ENCODE measurements at regions not wholly inside any gene's neighbourhood (a gene's known extent, or its start where the extent isn't known, plus 50 kb on each side); places are given as distances from the start of the nearest gene placed in this dataset.
"Not testable (repeated sequence)": the region's sequence is repeated elsewhere in the genome, so short reads cannot be mapped to it uniquely, and the experiment has no call there.

DNA sequence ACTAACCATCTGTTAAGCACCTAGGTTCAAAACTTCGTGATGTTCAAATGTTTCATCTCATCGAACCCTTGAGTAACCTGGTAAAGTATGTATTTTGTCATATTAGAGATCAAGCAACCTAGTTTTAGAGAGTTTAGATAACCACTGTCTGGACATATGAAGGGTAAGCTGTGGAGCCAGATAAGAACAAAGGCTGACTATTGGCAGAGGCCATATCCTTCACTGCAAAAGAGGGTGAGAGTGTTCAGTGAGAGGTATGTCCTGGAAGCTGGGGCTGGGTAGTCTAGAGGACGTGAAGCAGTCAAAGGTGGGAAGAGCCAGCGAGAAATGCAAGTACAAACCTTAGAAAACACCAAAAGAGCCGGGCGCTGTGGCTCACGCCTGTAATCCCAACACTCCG lies 573.1 kb upstream of the KLF4 start:
- no peak for DNase-seq

DNA sequence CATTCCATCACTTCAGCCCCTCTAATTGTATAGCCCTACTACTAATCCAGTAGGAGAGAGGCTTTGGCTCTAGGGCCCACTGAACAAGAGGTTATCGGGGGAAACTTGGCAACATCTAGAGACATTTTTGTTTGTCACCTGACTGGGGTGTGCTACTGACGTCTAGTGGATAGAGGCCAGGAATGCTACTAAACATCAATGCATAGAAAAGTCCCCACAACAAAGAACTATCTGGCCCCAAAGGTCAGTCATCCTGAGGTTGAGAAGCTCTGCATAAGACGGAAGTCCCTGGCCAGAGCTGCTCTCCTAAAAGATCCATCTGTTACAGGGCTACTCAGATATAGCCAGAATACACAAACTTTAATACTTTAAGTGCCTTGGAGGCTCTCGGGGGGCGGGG lies 570.6 kb upstream of the KLF4 start:
- DNase-seq (no peak), ATAC-seq (no peak)

More for the DNA sequence above, 573.1 kb upstream of the KLF4 start:
- no peak for ATAC-seq

DNA sequence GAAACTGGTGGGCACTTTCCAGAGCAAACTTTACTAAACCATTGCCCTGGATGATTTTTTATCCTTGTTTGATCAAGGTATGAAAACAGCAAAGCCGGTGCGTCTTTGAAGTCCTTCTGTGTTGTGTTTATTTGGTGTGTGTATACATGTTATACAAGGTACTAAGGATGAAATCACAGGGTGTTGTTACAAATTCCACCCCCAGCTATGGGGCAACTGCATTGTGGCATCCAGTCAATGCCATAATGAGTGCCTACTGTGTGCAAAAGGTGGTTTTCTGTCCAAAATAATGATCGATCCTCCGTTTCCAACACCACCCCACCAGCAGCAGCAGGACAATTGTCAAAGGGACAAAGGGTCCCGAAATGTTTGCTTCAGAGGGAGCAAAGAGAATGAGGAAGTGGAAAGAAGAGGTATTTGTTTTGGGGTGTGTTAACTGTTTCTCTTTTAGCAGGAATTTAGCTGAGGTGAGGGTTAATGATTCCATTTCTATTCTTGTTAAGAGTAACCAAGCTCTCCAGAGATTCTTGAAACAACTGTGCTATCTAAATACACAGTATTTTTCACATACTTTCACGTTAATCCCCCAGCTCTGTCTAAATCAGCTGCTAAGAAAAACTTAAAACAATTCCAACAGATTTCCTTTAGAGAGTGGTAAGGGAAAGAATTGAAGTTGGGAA lies 568.7 kb upstream of the KLF4 start:
- DNase-seq = no peak
- no peak for ATAC-seq

DNA sequence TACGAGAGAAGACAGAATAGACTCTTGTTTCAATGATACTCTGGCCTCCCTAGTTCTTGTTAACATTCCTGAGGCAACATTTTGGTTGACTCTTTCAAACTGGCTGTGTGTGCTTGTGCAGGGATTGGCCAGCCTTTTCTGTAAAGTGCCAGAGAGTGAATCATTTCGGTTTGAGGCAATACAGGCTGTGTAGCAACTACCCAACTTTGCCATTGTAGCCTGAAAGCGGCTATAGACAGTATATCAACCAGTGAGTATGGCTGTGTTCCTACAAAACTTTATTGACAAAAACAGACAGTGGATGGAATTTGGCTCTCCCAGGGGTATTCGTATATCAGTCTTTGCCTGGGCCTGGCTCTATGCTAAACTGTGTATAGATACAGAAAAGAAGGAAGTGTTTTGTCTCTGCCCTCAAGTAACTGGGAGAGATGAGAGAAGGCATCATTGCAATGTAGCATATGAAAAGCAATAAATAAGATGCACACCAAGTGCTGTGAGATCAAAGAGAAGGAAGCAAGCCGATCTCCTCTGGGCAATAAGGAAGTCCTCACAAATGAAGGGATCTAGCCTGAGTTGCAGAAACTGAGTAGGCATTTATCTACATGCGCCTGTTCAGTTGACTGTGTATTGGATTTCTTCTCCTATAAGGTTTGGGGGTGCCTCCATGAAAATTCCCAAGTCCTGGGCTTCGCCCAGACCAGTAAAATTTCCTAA lies 568.0 kb upstream of the KLF4 start:
- ATAC-seq (no peak), DNase-seq (no peak)

- no peak for DNase-seq
- no peak for ATAC-seq
These were observed 567.3 kb upstream of the KLF4 start for GRCh38 chr9:108056805-108057386.

DNA sequence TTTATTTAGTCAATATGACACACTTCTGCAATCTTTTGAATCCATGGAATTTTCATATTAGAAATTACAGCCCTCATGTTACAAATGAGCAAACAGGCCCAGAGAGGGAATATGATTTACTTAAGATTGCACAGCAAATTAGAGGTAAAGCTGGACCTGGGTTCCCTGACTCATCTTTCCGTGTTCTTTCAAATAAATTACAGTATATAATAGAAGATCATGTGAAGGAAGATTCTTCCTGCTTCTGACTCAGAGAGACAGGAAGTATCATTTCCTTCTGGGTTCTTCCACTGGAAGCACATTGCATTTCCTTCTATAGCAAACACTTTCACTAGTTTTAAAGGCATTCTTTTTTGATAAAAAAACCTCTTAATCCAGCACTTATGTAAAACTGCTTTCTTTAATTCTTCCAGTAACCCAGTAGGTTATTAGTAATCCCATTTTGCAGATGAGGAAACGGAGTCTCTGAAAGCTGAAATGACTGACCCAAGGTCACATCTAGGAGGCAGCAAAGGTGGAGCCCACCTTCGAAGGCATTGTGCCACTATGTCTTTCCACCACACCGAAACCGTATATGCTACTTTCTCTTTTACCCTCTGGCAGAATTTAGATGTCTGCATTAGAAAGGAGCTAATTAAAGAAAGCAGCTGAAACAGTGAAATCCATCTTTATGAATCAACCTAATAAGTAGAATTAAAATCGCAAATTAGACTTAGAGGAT lies 566.7 kb upstream of the KLF4 start:
- no peak for ATAC-seq
- DNase-seq = no peak

DNA sequence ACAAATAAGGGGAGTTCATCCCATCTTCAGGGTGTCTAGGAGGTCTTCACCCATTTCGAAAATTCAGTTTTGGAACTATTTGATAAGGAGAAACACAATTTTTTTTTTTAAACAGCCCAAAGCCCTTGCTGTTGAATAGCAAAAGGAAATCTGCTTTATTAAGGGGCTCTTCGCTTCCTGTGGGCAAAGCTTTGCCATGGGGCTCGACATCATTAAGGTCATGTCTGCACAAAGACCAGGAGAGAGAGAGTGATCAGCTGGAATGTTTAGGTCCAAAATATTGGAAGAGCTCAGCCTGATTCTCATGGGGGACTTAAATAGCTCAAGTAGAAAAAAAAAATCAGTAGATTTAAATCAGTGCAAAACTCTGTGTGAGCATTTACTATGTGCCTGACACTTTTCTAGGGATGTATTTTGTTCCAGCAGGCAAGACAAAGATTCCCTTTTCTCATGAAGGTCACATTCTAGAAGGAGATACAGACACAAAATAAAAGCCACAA lies 564.6 kb upstream of the KLF4 start:
- ATAC-seq (no peak), DNase-seq (no peak)

GRCh38 chr9:108053555-108054061 lies 564.0 kb upstream of the KLF4 start:
- ATAC-seq (no peak), DNase-seq (no peak)

GRCh38 chr9:108052431-108053080 lies 563.0 kb upstream of the KLF4 start:
- DNase-seq = no peak
- ATAC-seq = no peak

DNA sequence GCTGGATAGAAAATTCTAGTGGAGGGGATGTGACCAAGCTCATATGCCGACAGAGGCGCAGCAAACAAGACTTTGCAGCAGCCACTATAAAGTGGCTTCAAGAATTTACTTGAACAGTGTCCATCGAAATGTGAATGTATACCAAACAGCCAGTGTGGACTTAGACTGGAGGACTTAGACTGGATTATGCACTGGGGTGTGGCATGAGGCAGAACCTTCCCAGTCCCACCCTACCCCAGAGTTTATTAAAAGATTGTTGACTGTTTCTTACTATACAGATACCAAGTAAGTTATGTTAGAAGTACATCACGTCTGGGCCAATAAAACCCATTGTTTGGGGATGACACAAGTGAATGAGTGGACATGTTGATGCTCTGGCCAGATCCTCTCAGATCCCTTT lies 561.3 kb upstream of the KLF4 start:
- DNase-seq (no peak), ATAC-seq (no peak)

GRCh38 chr9:108049671-108050494 lies 560.3 kb upstream of the KLF4 start:
- ATAC-seq = no peak
- DNase-seq = no peak

GRCh38 chr9:108049026-108049607 lies 559.5 kb upstream of the KLF4 start:
- DNase-seq (no peak), ATAC-seq (no peak)

DNA sequence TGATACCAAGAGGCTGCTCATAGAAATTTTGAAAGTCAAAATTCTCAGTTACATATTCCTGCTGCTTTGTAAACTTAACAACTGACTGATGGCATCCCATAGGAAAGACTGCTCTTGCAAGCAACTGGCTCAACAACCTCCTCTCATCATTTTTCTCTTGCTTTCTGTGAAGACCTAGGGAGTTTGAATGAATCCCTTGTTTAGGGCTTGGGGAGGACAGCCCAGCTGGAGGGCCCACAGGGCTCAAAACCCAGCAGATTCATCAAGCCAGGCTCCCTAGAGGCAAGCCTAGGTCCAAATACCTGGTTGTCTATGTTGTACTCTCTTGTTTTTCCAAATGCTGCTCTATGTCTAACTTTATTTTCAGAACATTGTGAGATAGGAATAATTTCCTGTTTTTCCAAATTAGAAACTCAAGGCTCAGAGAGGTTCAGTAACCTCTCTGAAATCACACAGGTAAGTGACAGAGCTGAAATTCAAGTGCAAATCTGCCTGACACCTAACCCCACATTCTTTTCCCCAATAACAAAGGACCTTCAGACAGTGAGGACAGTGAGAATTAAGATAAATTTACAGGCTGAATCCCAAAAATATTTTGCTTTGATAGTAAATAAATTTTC lies 558.9 kb upstream of the KLF4 start:
- ATAC-seq (no peak), DNase-seq (no peak)

GRCh38 chr9:108047777-108048176 lies 558.2 kb upstream of the KLF4 start:
- not testable (repeated sequence) for DNase-seq, ATAC-seq

- DNase-seq (no peak), ATAC-seq (no peak)
These were observed 557.7 kb upstream of the KLF4 start for GRCh38 chr9:108047264-108047663.

GRCh38 chr9:108045851-108046250 lies 556.3 kb upstream of the KLF4 start:
- no peak for ATAC-seq
- no peak for DNase-seq

DNA sequence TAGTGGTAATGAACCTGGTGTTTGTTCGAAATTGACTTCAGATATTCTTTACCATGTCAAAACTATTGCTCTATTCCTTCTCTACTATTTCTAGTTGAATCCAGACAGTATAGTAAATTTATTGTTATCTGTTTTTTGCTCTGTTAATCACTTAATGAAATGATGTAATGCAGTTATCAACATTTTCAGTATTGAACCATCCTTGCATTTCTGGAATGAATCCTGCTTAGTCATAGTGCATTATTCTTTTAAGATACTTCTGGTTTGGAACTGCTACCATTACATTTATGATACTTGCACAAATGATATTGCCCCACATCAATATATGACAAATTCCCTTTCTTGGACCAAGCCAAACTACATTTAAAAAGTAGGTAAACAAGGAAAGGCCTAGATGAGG lies 554.0 kb upstream of the KLF4 start:
- no peak for ATAC-seq
- no peak for DNase-seq

DNA sequence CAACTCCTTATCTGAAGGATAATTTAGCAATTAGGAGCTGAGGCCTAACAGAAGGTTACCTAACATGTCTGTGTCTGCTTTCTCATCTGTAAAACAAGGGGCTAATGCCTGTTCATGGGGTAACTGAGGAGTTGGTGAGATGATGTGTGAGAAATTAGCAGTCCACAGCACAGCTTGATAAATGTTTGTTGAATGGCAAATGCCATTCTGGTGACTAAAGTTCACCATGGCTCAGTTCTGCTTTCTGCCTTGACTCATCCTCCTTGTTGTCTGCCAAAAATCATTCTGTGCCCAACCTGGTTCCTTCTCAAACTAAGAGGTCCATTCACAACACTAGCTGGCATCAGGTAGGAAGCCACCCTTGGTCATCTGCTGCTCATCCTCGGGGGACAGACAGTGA lies 552.0 kb upstream of the KLF4 start:
- ATAC-seq (no peak), DNase-seq (no peak)

DNA sequence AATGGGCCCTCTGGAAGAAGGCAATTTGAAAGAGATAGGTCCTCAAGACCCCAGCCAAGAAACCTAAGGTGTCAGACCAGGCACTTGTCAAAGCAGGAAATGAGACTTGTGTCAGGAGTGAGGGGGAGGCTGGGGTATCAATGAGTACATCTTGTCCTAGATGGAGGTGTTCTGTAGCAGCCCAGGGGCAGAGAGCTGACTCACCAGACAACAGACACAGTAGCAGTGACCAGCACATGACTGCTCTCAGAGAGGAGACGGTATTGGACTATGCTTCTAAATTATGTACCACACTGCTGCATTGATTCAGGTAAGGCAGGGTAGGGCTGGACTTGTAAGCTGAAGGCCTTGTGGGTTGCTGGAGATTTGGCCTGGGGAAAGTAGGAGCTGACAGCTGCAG lies 551.2 kb upstream of the KLF4 start:
- DNase-seq (no peak), ATAC-seq (no peak)

DNA sequence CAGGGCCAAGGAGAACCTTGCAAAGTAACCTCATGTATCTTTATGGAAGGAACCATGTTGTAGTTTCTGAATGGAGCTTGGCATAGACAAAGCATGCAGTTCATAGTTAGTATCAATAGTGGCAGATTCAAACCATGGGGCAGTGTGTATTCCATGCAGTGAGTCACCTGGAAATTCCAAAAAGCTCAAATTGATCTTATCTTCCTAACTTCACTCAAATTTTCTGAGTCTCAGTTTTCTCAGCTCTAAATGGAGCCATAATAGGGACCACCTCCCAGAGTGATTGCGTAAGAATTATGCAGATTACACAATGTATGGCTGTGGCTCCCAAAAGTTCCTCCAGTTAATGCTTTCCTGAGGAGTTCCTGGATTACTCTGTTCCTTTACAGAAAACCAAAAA lies 549.9 kb upstream of the KLF4 start:
- no peak for DNase-seq
- no peak for ATAC-seq

Data from stimulated activated naive CD8-positive, alpha-beta T cell treated with anti-CD3 and anti-CD28 coated beads, Interleukin-15, Interleukin-2, amounts not matched to agents 100 U/mL and 50 U/mL, for 24 hours (primary cell).